PC-3 (cell line): ENCODE measurements at regions not wholly inside any gene's neighbourhood (a gene's known extent, or its start where the extent isn't known, plus 50 kb on each side); places are given as distances from the start of the nearest gene placed in this dataset.

Source experiments
- ATAC-seq: fragments of 200-7000 bp; cut with Tn5 transposase; 2 replicates; pipeline ENCODE4 v1.9.1; 2020; ENCODE audit warnings: mild to moderate bottlenecking, moderate library complexity
- BruUV-seq: library from RNA; stranded (reverse); fragments of 400-500 nt; replicated peaks from 2 replicates; lab custom pipeline; 2021; lab: Mats Ljungman, UMichigan
- CTCF ChIA-PET: fragments of 300-600 bp; sonication (Branson Sonifier 250); formaldehyde crosslinking; loops from one replicate; lab custom pipeline; 2022; ENCODE audit warnings: antibody characterized with exemption; lab: Charles Lee
- POLR2A ChIA-PET: fragments of 300-600 bp; sonication (Branson Sonifier 250); formaldehyde crosslinking; loops from one replicate; lab custom pipeline; 2022; ENCODE audit warnings: antibody characterized with exemption; ENCODE audit not compliant: unreplicated experiment; lab: Charles Lee
- DNase-seq: peaks from one replicate; pipeline ENCODE4 v3.0.0-alpha.2; 2015
- H2AFZ ChIP-seq: fragments of 300-600 bp; sonication (generic); 2 replicates; pipeline ENCODE4 v1.6.0; 2016; ENCODE audit warnings: antibody characterized with exemption, low read length
- H3F3A ChIP-seq: fragments of 300-600 bp; sonication (generic); one replicate; pipeline ENCODE4 v1.6.0; 2017; ENCODE audit warnings: antibody characterized with exemption, low read length, control low read depth, mild to moderate bottlenecking; ENCODE audit not compliant: unreplicated experiment
- H3K27ac ChIP-seq: fragments of 300-600 bp; sonication (generic); 2 replicates; pipeline ENCODE4 v1.5.1; 2016; ENCODE audit warnings: mild to moderate bottlenecking, low read length
- H3K27me3 ChIP-seq: fragments of 300-600 bp; sonication (generic); 2 replicates; pipeline ENCODE4 v1.6.1; 2016; ENCODE audit warnings: low read length, mixed read lengths
- H3K36me3 ChIP-seq: fragments of 300-600 bp; sonication (generic); 2 replicates; pipeline ENCODE4 v1.6.1; 2016; ENCODE audit warnings: low read depth, mixed run types, low read length, mixed read lengths
- H3K4me1 ChIP-seq: fragments of 300-600 bp; sonication (generic); 2 replicates; pipeline ENCODE4 v1.5.1; 2016; ENCODE audit warnings: low read length; ENCODE audit not compliant: insufficient read depth
- H3K4me2 ChIP-seq: fragments of 300-600 bp; sonication (generic); 2 replicates; pipeline ENCODE4 v1.6.0; 2016; ENCODE audit warnings: low read length
- H3K4me3 ChIP-seq: fragments of 300-600 bp; sonication (generic); 2 replicates; pipeline ENCODE4 v1.5.1; 2016; ENCODE audit warnings: mild to moderate bottlenecking, low read length, mixed read lengths
- H3K79me2 ChIP-seq: fragments of 300-600 bp; sonication (generic); 2 replicates; pipeline ENCODE4 v1.6.1; 2017; ENCODE audit warnings: low read length, mixed read lengths
- H3K9ac ChIP-seq: fragments of 300-600 bp; sonication (generic); 2 replicates; pipeline ENCODE4 v1.6.0; 2016; ENCODE audit warnings: mild to moderate bottlenecking, low read length
- H3K9me2 ChIP-seq: fragments of 300-600 bp; sonication (generic); replicated peaks from 2 replicates; pipeline ENCODE4 v1.6.1; 2016; ENCODE audit warnings: mixed run types, low read length, mixed read lengths
- H3K9me3 ChIP-seq: fragments of 300-600 bp; sonication (generic); 2 replicates; pipeline ENCODE4 v1.6.1; 2016; ENCODE audit warnings: low read length, mixed read lengths
- H4K20me1 ChIP-seq: fragments of 300-600 bp; sonication (generic); 2 replicates; pipeline ENCODE4 v1.6.1; 2016; ENCODE audit warnings: low read length, mixed read lengths
- CTCF ChIP-seq: fragments of 300-600 bp; sonication (generic); conservative IDR thresholded peaks from 2 replicates; pipeline ENCODE4 v1.5.1; 2017; ENCODE audit warnings: antibody characterized with exemption, low read depth, mild to moderate bottlenecking, low read length
- EZH2 ChIP-seq: fragments of 300-600 bp; sonication (generic); IDR thresholded peaks from one replicate; pipeline ENCODE4 v1.6.1; 2017; ENCODE audit warnings: antibody characterized with exemption, mild to moderate bottlenecking, low read length; ENCODE audit not compliant: unreplicated experiment
- EZH2phosphoT487 ChIP-seq: fragments of 300-600 bp; sonication (generic); IDR thresholded peaks from 2 replicates; pipeline ENCODE4 v1.6.1; 2018; ENCODE audit warnings: mild to moderate bottlenecking, antibody characterized with exemption, low read length, borderline replicate concordance
- intact Hi-C: fragments of 100-400 bp; cut with micrococcal nuclease; formaldehyde crosslinking; loops from 2 replicates; pipeline ENCODE4 v1.9.0; 2023

GRCh38 chr7:8938044-8938805 lies 504.8 kb downstream of the NXPH1 start:
- ChIA-PET POLR2A (interaction anchor here (0.6 kb wide), 1 partner anchor 1718 kb away, joined by 6 read pairs; no protein-coding TSS in a partner anchor), CTCF (no interaction called here)
- no TSS peak for BruUV-seq
- Histone ChIP-seq H3K9ac (no peak overlapping the region), H2AFZ (no peak overlapping the region), H3K4me3 (no peak overlapping the region), H3K27ac (no peak overlapping the region), H3K79me2 (no peaks in the 10 kb centered on the region), H3K27me3 (no peaks in the 10 kb centered on the region), H4K20me1 (no peaks in the 10 kb centered on the region), H3K9me3 (0 out of 2 replicates have a peak, but pooled peaks cover 7% of the 10 kb centered on the region), H3K9me2 (no peaks in the 10 kb centered on the region), H3K4me1 (no peaks in the 10 kb centered on the region), H3K36me3 (no peaks in the 10 kb centered on the region), H3F3A (no peaks in the 10 kb centered on the region), H3K4me2 (no peak overlapping the region)
- no peak for DNase-seq
- TF ChIP-seq EZH2phosphoT487 (no peak), CTCF (no peak), EZH2 (no peak)
- intact Hi-C loops = no loop called here
- no peak for ATAC-seq

- H3K27me3 ChIP-seq = no peaks in the 10 kb centered on the region
- no peak overlapping the region for H2AFZ ChIP-seq
- no peak overlapping the region for H3K9ac ChIP-seq
- DNase-seq (no peak), ATAC-seq (no peak)
- no peak overlapping the region for H3K4me2 ChIP-seq
- H3K27ac ChIP-seq = no peak overlapping the region
- POLR2A ChIA-PET = no interaction called here
- no peaks in the 10 kb centered on the region for H3K9me2 ChIP-seq
- no peaks in the 10 kb centered on the region for H3F3A ChIP-seq
- no peaks in the 10 kb centered on the region for H3K79me2 ChIP-seq
- H3K4me1 ChIP-seq = no peaks in the 10 kb centered on the region
- CTCF ChIA-PET = no interaction called here
- TF ChIP-seq EZH2 (no peak), EZH2phosphoT487 (no peak), CTCF (no peak)
- 0 out of 2 replicates have a peak, but pooled peaks cover 7% of the 10 kb centered on the region for H3K9me3 ChIP-seq
- intact Hi-C loops = no loop called here
- BruUV-seq = no TSS peak
- no peaks in the 10 kb centered on the region for H3K36me3 ChIP-seq
- no peaks in the 10 kb centered on the region for H4K20me1 ChIP-seq
- H3K4me3 ChIP-seq = no peak overlapping the region
Measured at GRCh38 chr7:8939446-8939845, 506.0 kb downstream of the NXPH1 start.

GRCh38 chr7:8963722-8964121 lies 530.3 kb downstream of the NXPH1 start:
- POLR2A ChIA-PET = no interaction called here
- H3K9me3 ChIP-seq = no peaks in the 10 kb centered on the region
- H4K20me1 ChIP-seq = no peaks in the 10 kb centered on the region
- no peak overlapping the region for H3K4me3 ChIP-seq
- no peak overlapping the region for H3K4me2 ChIP-seq
- no peak for DNase-seq
- no TSS peak for BruUV-seq
- no peak overlapping the region for H3K27ac ChIP-seq
- no peaks in the 10 kb centered on the region for H3K4me1 ChIP-seq
- TF ChIP-seq EZH2phosphoT487 (no peak), EZH2 (no peak), CTCF (no peak)
- H3K9me2 ChIP-seq = no peaks in the 10 kb centered on the region
- no peak for ATAC-seq
- CTCF ChIA-PET = no interaction called here
- no peak overlapping the region for H3K9ac ChIP-seq
- H3K79me2 ChIP-seq = no peaks in the 10 kb centered on the region
- intact Hi-C loops = no loop called here
- no peaks in the 10 kb centered on the region for H3F3A ChIP-seq
- no peaks in the 10 kb centered on the region for H3K36me3 ChIP-seq
- H3K27me3 ChIP-seq = no peaks in the 10 kb centered on the region
- H2AFZ ChIP-seq = no peak overlapping the region
